ENCODE measurements at regions not wholly inside any gene's neighbourhood (a gene's known extent, or its start where the extent isn't known, plus 50 kb on each side); places are given as distances from the start of the nearest gene placed in this dataset.

GRCh38 chrX:14164828-14165227 is 135.1 kb upstream of the GEMIN8 start:
- H3K23ac ChIP-seq (ENCODE audit: insufficient read length, low read depth, low read length): no peak overlapping the region
- no peak overlapping the region for H2BK120ac ChIP-seq (ENCODE audit: low read depth, low read length, poor library complexity, severe bottlenecking)
- H4K5ac ChIP-seq (ENCODE audit: insufficient read length, low read depth, low read length): no peak overlapping the region
- no peak overlapping the region for H2BK5ac ChIP-seq (ENCODE audit: insufficient read length, low read length)
- no peak overlapping the region for H3K56ac ChIP-seq (ENCODE audit: insufficient read length, low read depth, low read length)
- H3K79me1 ChIP-seq (ENCODE audit: insufficient read depth, low read depth, low read length, poor library complexity, severe bottlenecking): no peaks in the 10 kb centered on the region
- Mint-ChIP-seq H3K27ac (no peak overlapping the region), H3K36me3 (ENCODE audit: insufficient read depth in 1 of 3, low read depth in 3 of 3) (peaks cover 0 to 5% (median 2%) of the 10 kb centered on the region in 3 experiments; a peak in 4 of 7 replicates), H3K4me1 (no peaks in the 10 kb centered on the region), H3K27me3 (ENCODE audit: low read depth) (no peaks in the 10 kb centered on the region), H3K9me3 (peaks cover 45 to 59% of the 10 kb centered on the region in 2 experiments), H3K4me3 (no peak overlapping the region)
- no peaks in the 10 kb centered on the region for H3K27me3 ChIP-seq (ENCODE audit: insufficient read depth, low read length)
- no peaks in the 10 kb centered on the region for H3K4me1 ChIP-seq (ENCODE audit: insufficient read depth, low read length)
- no peak overlapping the region for H2BK15ac ChIP-seq (ENCODE audit: low read depth, low read length)
- H2BK12ac ChIP-seq (ENCODE audit: insufficient read length, low read depth, low read length): no peak overlapping the region
- no peaks in the 10 kb centered on the region for H3K9me3 ChIP-seq (ENCODE audit: control insufficient read depth, low read depth, low read length)
- no peak overlapping the region for H3K4ac ChIP-seq (ENCODE audit: low read depth, low read length)
- H4K8ac ChIP-seq (replicated peaks; ENCODE audit: insufficient read length, low read depth, low read length): no peak overlapping the region
- H3K27ac ChIP-seq (ENCODE audit: insufficient read length, low read depth, low read length): no peak overlapping the region
- H3K9ac ChIP-seq (ENCODE audit: extremely low read depth, insufficient read length, low read length): no peak overlapping the region
- H3K23me2 ChIP-seq (ENCODE audit: insufficient read length, low read depth, low read length, poor library complexity, severe bottlenecking): no peaks in the 10 kb centered on the region
- H3K14ac ChIP-seq (ENCODE audit: insufficient read depth, low read length): no peak overlapping the region
- no CpG with 5 or more reads among the region's 1 CpG for WGBS (ENCODE audit: extremely low coverage, insufficient read length, low lambda C conversion rate)
- no peak overlapping the region for H2AK5ac ChIP-seq (ENCODE audit: insufficient read length, low read length)
- no peak overlapping the region for H3K18ac ChIP-seq (ENCODE audit: insufficient read length, low read depth, low read length)
- H4K91ac ChIP-seq (ENCODE audit: insufficient read length, low read depth, low read length): no peak overlapping the region
- H2AFZ ChIP-seq (ENCODE audit: low read length): no peak overlapping the region
- H2BK20ac ChIP-seq (ENCODE audit: low read depth, low read length, poor library complexity, severe bottlenecking): no peak overlapping the region
- no peak for DNase-seq
- H4K20me1 ChIP-seq (ENCODE audit: control insufficient read depth, insufficient read depth, insufficient read length): no peaks in the 10 kb centered on the region
- TF ChIP-seq CTCF (conservative IDR thresholded peaks at IDR 0.05): no peak
- H3K79me2 ChIP-seq (ENCODE audit: insufficient read depth, low read length): no peaks in the 10 kb centered on the region
- no peak overlapping the region for H3T11ph ChIP-seq (ENCODE audit: low read length)
- H3K4me2 ChIP-seq (ENCODE audit: insufficient read depth, insufficient read length, low read length): no peak overlapping the region
